Activated T-helper 9 cell treated with anti-CD3 and anti-CD28 coated beads, Interleukin-2, amount 50 U/mL, for 16 hours (primary cell): ENCODE measurements at regions not wholly inside any gene's neighbourhood (a gene's known extent, or its start where the extent isn't known, plus 50 kb on each side); places are given as distances from the start of the nearest gene placed in this dataset.

Source experiments
- DNase-seq: peaks from one replicate; pipeline ENCODE4 v3.0.0-alpha.2; 2020; ENCODE audit warnings: low read depth

GRCh38 chr3:153658136-153658535 lies 463.1 kb upstream of the ARHGEF26 start:
- no peak for DNase-seq

GRCh38 chr3:153666991-153667740 lies 454.0 kb upstream of the ARHGEF26 start:
- DNase-seq = no peak

- DNase-seq = no peak
These were observed 451.7 kb upstream of the ARHGEF26 start for GRCh38 chr3:153669527-153669926.

GRCh38 chr3:153670577-153670976 lies 450.6 kb upstream of the ARHGEF26 start:
- DNase-seq = no peak

- DNase-seq = no peak
These were observed 447.3 kb upstream of the ARHGEF26 start for GRCh38 chr3:153673853-153674252.

GRCh38 chr3:153679714-153680113 lies 441.5 kb upstream of the ARHGEF26 start:
- no peak for DNase-seq

GRCh38 chr3:153680526-153680925 lies 440.7 kb upstream of the ARHGEF26 start:
- no peak for DNase-seq

GRCh38 chr3:153681057-153681456 lies 440.1 kb upstream of the ARHGEF26 start:
- no peak for DNase-seq

GRCh38 chr3:153688301-153689120 lies 432.7 kb upstream of the ARHGEF26 start:
- DNase-seq = no peak

GRCh38 chr3:153693207-153693606 lies 428.0 kb upstream of the ARHGEF26 start:
- DNase-seq = no peak

- no peak for DNase-seq
These were observed 419.1 kb upstream of the ARHGEF26 start for GRCh38 chr3:153702106-153702505.

GRCh38 chr3:153704115-153704514 lies 417.1 kb upstream of the ARHGEF26 start:
- DNase-seq = no peak

- DNase-seq = no peak
These were observed 414.5 kb upstream of the ARHGEF26 start for GRCh38 chr3:153706706-153707105.

GRCh38 chr3:153714016-153714415 lies 407.2 kb upstream of the ARHGEF26 start:
- no peak for DNase-seq

GRCh38 chr3:153714588-153715290 lies 406.5 kb upstream of the ARHGEF26 start:
- DNase-seq = no peak

- DNase-seq = no peak
These were observed 399.0 kb upstream of the ARHGEF26 start for GRCh38 chr3:153722157-153722556.

- no peak for DNase-seq
These were observed 390.1 kb upstream of the ARHGEF26 start for GRCh38 chr3:153731071-153731470.

GRCh38 chr3:153734777-153735551 lies 386.2 kb upstream of the ARHGEF26 start:
- DNase-seq = no peak

- no peak for DNase-seq
These were observed 381.1 kb upstream of the ARHGEF26 start for GRCh38 chr3:153740109-153740508.

- no peak for DNase-seq
These were observed 376.3 kb upstream of the ARHGEF26 start for GRCh38 chr3:153744889-153745288.

GRCh38 chr3:153746211-153746610 lies 375.0 kb upstream of the ARHGEF26 start:
- no peak for DNase-seq

GRCh38 chr3:153749070-153749610 lies 372.1 kb upstream of the ARHGEF26 start:
- no peak for DNase-seq
